WERI-Rb-1 (cell line): ENCODE measurements at regions not wholly inside any gene's neighbourhood (a gene's known extent, or its start where the extent isn't known, plus 50 kb on each side); places are given as distances from the start of the nearest gene placed in this dataset.

Experiments
- DNase-seq: peaks from one replicate; pipeline ENCODE4 v3.0.0-alpha.2; 2020
- H3K27ac ChIP-seq: fragments of 250-450 bp; sonication (Bioruptor Pico); 2 replicates; pipeline ENCODE4 v1.5.1; 2020; ENCODE audit warnings: mild to moderate bottlenecking, moderate library complexity
- H3K27me3 ChIP-seq: fragments of 250-450 bp; sonication (Bioruptor Pico); 2 replicates; pipeline ENCODE4 v1.5.1; 2021; ENCODE audit warnings: mild to moderate bottlenecking, low read depth, moderate library complexity; ENCODE audit not compliant: insufficient read depth, severe bottlenecking
- H3K36me3 ChIP-seq: fragments of 250-450 bp; sonication (Bioruptor Pico); 2 replicates; pipeline ENCODE4 v1.5.1; 2020; ENCODE audit warnings: mild to moderate bottlenecking, moderate library complexity
- H3K4me3 ChIP-seq: 2 replicates; pipeline ENCODE4 v1.5.1; 2011; ENCODE audit warnings: low read depth, mild to moderate bottlenecking, control low read depth, low read length
- H3K9me3 ChIP-seq: fragments of 250-450 bp; sonication (Bioruptor Pico); 2 replicates; pipeline ENCODE4 v1.5.1; 2021; ENCODE audit warnings: mild to moderate bottlenecking, moderate library complexity; ENCODE audit not compliant: severe bottlenecking
- CTCF ChIP-seq: IDR thresholded peaks from 2 replicates; pipeline ENCODE4 v1.5.1; 2011; ENCODE audit warnings: low read depth, mild to moderate bottlenecking, control low read depth, inconsistent platforms, low read length

DNA sequence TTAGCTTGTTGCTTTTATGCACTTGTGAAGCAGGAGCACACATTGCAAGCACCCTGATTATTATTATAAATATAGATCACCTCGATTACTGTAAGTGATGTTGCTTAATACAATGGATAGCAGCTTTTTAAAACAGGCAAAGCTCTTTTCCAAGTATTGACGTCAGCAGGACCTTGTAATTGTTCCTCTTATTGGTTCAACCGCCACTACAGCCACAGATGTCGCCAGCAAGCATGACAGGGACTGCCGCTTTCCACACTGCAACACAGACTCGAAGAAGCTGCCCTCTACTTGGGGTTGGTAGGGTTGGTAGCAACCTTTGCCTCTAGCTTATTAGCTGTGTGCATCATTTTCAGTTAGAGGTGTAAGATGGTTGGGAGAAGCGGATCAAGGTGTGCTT lies 167.6 kb downstream of the ZNF365 start:
- peaks cover 54% of the 10 kb centered on the region for H3K27me3 ChIP-seq
- no peak for DNase-seq
- H3K27ac ChIP-seq: no peak overlapping the region
- no peak overlapping the region for H3K4me3 ChIP-seq
- H3K36me3 ChIP-seq: no peaks in the 10 kb centered on the region
- TF ChIP-seq CTCF: no peak
- H3K9me3 ChIP-seq: no peaks in the 10 kb centered on the region

DNA sequence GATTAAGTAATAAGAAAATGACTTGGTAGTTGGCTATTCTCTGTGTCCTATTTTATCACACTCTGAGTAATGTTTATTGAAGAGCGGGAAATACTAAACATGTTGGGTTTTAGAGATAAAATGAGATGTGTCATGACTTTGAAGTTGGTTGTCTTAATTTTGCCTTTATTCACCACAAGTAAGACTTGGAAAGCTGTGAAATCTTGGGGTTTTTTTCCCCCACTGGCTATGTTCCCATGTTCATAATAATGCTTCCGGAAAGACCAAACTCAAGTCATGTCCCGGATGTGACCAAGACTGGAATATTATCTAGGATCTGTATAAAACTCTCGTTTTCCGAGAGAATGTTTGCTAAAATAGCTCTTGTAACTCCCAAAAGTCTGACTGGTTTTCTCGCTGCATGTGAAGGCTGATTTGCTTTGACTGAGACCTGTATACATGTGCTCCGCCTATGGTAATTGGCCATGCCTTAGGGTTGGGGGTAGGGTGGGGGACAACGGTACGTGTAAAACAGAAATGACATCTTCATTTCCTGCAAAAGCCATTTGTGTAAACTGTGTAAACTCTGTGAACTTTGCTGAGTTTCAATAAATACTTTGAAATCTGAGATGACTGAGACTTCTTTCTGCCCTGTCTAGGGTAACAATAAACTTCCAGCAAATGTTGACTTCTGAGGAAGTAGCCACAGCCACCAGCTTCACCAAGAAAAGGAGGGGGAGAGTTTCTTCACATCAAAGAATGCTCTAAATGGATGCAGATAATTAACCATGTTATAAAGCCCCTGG lies 169.6 kb downstream of the ZNF365 start:
- DNase-seq: no peak
- Histone ChIP-seq H3K27me3 (peaks cover 64% of the 10 kb centered on the region), H3K9me3 (no peaks in the 10 kb centered on the region), H3K36me3 (no peaks in the 10 kb centered on the region), H3K27ac (no peak overlapping the region), H3K4me3 (no peak overlapping the region)
- TF ChIP-seq CTCF: no peak

DNA sequence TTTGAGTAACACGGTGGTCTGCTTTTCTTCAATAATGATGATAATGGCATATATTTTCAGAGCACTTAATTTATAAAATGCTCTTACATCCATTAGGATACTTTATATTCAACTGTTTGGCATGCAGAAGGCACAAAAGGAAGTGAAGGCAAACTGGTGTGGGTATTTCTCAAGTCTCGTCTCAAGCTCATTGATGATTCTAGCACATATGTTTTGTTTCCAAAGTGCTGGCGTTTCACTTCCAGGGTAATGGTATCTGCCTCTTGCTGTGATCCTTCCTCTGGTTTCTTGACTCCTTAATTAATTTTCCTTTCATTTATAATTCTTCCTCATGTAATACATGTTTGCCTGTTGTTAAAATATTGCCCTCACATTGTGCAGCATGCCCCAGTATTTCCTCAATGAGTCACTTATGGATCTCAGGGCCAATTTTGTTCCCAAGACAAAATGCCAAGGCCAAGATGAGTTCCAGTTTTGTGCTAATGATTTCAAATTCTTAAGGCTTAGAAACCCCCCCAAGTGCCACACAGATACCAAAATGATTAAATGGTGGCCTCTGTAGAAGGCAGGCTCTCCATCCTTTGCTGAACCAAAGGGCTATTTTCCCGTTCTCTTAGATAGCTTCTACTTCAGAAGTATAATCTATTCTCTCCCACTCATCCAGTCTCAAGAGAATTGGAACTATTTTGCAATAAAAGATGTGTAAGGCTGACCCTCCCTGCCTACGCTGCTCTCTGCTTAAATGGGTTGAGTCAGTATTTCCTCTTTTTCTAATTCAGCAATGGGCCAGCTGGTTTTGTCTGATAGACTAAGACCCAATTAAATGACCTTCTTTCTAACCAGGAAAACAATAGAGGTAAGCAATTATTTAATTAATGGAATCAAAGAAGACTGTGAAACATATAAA lies 171.2 kb downstream of the ZNF365 start:
- peaks cover 68% of the 10 kb centered on the region for H3K27me3 ChIP-seq
- H3K36me3 ChIP-seq: no peaks in the 10 kb centered on the region
- H3K9me3 ChIP-seq: no peaks in the 10 kb centered on the region
- H3K4me3 ChIP-seq: no peak overlapping the region
- no peak for TF ChIP-seq CTCF
- DNase-seq: no peak
- H3K27ac ChIP-seq: no peak overlapping the region

DNA sequence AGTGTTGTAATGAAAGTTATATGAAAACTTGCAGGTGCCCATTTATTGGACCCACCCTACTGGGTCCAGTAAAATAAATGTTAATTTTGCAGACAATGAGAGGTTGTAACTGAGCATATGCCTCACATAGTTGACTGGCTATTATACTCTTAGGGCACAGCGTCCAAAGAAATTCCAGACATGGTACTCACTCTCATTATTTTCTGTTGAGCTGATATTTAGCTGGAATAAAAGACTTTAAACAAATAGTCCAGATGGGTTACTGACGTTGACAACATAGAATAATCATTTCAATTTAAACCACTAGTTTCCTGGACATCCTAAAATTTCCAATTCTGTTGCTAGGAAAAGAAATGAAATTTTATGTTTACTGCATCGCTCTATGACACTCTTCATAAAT lies 174.5 kb downstream of the ZNF365 start:
- Histone ChIP-seq H3K9me3 (no peaks in the 10 kb centered on the region), H3K36me3 (no peaks in the 10 kb centered on the region), H3K27ac (no peak overlapping the region), H3K27me3 (peaks cover 50% of the 10 kb centered on the region), H3K4me3 (no peak overlapping the region)
- no peak for TF ChIP-seq CTCF
- DNase-seq: no peak

- H3K27me3 ChIP-seq: peaks cover 43% of the 10 kb centered on the region
- H3K27ac ChIP-seq: no peak overlapping the region
- TF ChIP-seq CTCF: no peak
- no peak overlapping the region for H3K4me3 ChIP-seq
- no peaks in the 10 kb centered on the region for H3K9me3 ChIP-seq
- H3K36me3 ChIP-seq: no peaks in the 10 kb centered on the region
- DNase-seq: no peak
These were observed 176.0 kb downstream of the ZNF365 start for GRCh38 chr10:62550173-62550572.
